ENCODE measurements at regions not wholly inside any gene's neighbourhood (a gene's known extent, or its start where the extent isn't known, plus 50 kb on each side); places are given as distances from the start of the nearest gene placed in this dataset.
"Not testable (repeated sequence)": the region's sequence is repeated elsewhere in the genome, so short reads cannot be mapped to it uniquely, and the experiment has no call there.

DNA sequence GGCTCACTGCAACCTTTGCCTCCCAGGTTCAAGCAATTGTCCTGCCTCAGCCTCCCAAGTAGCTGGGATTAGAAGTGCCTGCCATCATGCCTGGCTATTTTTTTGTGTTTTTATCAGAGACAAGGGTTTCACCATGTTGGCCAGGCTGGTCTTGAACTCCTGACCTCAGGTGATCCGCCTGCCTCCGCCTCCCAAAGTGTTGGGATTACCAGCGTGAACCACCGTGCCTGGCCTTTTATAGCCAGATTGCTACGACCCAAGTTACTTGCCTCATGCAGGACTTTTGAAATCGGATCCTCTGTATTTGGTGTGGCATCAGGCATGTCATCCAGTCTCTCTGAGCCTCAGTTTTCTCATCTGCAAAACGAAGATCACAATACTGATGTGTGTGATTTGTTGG is 115.9 kb upstream of the MYCN start:
- not testable (repeated sequence) for DNase-seq (ENCODE audit: low read depth)

DNA sequence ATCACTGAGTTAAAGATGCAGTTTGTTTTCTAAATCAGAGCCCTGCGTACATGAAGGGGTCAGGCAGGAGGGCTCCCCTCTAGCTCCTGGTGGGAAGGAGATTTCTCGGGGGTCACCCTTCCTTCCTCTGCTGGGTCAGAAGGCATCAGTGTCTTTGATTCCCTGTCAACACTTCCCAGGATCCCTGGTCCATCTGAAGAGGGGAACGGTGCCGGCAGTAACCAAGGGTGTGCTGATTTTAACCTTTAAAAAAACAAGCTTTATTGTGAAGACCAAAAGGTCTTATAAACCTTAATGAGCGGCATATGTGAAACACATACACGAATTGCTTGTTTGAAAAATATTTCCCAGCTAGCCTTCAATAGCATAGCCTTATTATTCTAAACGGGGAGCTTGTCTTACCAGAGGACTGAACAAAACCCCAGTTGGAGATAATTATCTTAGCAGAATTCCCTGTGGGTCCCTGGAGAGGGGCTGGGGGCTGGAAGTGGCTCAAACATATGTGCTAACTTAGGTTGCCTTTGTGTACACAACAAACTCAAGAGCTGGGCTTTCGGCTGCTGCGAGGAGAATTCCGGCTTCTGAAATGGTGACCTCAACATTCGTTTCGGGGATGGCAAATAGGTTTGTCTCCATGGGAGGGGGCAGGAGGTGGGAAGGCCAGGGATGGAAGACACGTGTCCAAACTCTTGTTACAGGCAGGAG is 114.9 kb upstream of the MYCN start:
- no peak for DNase-seq (ENCODE audit: low read depth)

DNA sequence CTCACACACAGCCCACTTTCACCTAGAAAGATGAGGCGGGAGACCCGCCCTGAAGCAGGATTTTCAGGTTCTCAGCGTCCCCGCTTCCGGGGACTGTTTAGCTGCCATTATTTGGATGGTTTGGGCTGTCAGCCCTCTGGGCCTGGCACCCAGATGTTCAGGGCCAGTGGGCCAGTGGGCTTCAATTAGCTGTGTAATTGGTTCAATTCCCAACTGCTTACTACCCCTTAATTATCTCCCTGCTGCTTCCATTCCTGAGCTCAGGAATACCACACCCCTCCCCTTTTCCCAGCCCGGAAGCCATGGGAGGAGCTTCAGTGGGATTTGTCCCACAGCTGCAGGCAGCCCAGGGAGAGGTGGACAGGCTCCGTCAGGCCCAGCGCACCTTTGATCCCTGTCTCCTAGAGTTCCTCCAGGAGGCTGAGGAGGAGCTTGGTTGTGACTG is 114.1 kb upstream of the MYCN start:
- DNase-seq (ENCODE audit: low read depth) = no peak

DNA sequence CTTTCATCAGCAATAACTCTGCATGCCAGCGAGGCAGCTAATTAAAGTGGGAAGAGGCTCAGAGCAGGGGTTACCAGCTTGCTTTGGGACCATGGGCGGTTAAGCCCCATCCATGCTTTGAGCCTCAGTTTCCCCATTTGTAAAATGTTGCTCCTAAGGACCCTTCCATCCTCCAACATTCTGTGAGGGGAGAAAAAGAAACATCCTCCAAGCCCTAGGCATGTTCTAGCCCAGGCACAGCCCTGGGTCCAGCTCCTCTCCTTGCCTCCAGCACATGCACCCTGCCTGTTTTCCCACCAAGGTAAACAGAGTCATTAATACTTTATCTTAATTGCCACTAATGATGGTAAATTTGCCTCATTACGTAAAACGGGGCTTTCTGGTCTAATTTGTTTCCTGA is 113.3 kb upstream of the MYCN start:
- no peak for DNase-seq (ENCODE audit: low read depth)

DNA sequence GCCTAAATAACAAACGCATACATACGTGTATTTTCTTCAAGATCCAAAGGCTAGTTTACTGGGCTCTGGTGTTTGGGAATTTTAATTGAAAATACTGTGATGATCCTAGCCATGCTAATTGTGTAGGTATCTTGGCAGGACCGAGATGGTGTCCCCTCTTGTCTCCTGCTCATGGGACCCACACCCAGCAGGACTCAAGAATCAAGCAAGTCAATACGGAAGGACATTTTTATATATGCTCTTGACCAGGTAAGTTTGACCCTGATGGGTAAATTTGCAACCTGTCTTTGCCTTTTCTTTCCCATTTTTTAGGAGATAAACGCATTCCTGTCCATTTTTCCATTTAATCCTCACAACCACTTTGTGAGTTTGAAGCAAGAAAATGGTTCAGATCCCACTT is 111.8 kb upstream of the MYCN start:
- DNase-seq (ENCODE audit: low read depth) = no peak

DNA sequence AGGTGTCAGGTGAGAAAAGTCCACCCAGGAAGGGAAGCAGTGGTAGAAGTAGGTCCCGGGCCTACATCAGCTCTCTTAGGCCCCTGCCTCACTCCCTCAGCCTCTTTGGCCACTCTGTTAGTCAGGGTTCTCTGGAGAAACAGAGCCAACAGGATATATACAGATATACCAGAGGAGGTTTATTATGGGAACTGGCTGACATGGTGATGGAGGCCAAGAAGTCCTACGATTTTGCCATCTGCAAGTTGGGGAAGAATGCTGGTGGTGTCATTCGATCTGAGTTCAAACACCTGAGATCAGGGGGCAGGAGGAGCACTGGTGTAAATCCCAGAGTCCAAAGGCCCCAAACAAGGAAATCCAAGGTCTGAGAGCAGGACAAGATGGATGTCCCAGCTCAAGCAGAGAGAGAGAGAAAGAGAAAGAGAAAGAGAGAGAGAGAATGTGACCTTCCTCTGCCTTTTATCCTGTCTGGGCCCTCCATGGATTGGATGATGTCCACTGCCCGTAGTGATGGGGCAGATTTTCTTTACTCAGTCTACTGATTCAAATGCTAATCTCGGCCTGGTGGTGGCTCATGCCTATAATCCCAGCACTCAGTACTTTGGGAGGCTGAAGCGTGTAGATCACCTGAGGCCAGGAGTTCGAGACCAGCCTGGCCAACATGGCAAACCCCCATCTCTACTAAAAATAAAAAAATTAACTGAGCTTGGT is 111.1 kb upstream of the MYCN start:
- DNase-seq (ENCODE audit: low read depth) = no peak

DNA sequence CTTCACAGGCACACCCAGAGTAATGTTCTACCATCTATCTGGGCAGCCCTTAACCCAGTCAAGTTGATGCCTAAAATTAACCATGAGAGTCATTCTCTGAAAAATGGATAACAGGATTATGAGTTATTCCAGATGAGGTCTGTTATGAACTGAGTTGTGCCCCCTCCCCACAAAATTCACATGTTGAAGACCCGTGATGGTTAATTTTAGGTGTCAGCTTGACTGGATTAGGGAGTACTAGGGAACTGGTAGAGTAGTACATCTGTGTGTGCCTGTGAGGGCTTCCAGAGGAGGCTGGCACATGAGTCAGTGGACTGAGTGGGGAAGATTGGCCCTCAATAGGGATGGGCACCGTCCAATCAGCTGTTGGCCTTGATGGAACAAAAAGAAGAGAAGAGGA is 110.4 kb upstream of the MYCN start:
- DNase-seq (ENCODE audit: low read depth) = no peak

DNA sequence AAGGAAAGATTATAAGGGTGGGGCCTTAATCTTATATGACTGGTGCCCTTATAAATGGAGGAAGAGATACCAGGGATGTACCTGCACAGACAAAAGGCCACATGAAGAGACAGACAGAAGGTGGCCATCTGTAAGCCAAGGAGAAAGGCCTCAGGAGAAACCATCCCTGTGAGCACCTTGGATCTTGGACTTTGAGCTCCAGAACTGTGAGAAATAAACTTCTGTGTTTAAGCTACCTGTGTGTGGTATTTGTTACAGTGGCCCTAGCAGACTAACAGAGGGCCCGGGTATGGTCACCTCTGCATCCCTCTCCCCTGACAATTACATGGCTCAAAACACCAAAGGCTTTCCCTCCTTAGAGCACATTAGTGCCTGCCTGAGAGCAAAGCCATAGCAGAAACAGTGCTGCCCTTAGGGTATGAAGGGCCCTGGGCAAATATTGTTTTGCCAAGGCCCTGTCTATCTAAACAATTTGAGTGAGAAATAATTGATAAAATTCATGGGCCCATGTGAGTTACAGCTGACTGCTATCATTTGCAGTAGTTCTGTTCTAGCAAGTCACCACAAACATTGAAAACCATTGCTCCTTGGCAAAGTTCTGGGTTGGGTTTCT is 109.3 kb upstream of the MYCN start:
- no peak for DNase-seq (ENCODE audit: low read depth)

DNA sequence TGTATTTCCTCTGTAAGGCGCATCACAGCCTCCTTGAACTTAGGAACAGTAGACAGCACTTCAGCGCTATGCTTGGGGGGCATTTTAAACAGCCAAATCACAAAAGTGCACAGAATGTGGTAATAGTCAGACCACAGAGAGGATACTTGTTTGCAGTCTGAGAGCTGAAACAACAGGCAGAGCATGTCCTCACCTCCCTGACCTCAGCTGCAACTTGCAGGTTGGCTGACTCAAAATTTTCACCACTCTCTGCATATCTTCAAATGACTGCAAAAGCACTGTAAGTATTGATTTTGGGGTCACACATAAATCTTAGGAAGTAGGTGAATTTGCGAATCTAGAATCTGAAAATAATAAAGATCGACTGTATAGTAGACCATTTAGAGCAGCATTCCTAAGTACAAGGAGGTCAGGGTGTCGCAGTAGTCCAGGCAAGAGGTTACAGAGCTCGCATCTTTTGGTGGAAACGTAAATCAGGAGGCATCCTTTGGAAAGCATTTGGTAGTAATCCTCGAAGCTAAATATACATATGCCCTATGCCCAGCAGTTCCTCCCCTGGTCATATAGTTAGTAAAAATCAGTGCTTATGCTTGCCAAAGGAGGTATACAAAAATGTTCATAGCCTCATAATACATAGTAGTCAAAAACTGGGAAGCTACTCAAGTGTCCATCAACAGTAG is 108.2 kb upstream of the MYCN start:
- DNase-seq (ENCODE audit: low read depth) = no peak

DNA sequence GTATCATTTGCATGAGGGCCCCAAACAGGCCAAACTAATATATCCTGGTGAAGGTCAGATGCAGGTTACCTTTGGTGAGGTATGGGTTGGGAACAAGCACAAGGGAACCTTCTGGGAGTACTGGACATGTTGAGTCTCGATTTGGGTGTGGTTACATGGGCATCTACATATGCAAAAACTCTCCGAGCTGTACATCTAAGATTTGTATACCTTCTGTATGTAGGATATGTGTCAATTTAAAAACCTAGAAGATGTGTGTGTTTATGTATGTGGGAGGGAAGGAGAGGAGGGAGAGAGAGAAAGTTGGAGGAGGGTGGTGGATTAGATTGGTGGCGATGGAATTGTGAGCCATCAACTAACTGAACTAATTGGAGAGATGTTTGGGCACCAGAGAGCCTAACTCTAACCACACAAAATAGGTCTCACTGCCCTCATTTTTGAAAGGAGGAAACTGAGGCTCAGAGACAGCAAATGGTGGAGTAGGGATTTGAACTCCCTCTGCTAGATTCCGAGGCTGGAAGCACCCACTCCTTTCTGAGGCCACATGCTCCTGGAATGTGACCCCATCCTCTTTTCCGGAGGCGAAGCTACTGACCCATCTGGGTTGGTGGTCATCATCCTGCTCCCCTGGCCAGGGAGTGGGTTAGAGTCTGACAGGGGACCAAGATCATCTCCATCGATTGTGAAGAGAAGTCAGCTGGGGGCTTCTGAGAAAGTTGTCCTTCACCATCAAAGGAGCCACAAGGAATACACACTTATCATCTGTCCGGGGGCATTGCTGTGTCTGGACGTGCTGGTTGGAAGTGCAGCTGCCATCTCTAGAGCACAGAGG is 107.3 kb upstream of the MYCN start:
- DNase-seq (ENCODE audit: low read depth) = no peak

DNA sequence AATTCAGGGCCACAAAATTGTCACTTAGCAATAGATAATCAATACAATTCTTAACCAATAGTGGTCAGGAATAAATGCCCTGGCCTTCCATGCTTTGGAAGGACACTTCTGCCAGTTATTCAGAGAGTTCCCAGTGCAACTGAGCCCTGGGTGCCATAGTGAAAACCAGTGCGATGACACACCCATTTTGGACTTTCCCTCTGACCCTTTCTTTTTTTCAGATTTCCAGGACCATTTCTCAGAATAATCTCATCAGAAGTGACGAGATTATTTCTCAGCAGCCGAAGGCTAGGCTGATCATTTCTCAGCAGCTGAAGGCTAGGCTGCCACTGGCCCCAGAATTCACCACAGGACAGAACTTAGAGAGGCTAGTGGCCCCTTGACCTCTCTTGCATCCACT is 106.6 kb upstream of the MYCN start:
- no peak for DNase-seq (ENCODE audit: low read depth)

DNA sequence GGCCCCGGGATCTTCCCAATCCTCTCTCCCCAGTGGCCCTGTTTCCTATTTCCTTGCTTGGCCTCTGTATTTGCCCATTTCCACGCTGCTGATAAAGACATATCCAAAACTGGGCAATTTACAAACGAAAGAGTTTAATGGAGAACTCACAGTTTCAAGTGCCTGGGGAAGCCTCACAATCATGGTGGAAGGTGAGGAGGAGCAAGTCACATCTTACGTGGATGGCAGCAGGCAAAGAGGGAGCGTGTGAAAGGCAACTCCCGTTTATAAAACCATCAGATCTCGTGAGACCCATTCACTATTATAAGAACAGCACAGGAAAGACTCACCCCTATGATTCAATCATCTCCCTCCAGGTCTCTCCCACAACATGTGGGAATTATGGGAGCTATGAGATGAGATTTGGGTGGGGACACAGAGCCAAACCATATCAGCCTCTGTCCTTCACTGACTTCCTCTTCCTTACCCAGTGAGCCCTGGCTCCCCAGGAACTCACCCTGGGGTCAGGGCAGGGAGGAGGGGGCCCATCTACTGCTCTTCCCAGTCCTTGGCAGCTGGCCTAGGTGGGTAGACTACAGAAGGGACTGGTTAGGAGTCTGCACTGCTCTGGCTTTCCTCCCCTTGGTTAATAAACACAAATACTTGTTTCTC is 105.8 kb upstream of the MYCN start:
- no peak for DNase-seq (ENCODE audit: low read depth)

DNA sequence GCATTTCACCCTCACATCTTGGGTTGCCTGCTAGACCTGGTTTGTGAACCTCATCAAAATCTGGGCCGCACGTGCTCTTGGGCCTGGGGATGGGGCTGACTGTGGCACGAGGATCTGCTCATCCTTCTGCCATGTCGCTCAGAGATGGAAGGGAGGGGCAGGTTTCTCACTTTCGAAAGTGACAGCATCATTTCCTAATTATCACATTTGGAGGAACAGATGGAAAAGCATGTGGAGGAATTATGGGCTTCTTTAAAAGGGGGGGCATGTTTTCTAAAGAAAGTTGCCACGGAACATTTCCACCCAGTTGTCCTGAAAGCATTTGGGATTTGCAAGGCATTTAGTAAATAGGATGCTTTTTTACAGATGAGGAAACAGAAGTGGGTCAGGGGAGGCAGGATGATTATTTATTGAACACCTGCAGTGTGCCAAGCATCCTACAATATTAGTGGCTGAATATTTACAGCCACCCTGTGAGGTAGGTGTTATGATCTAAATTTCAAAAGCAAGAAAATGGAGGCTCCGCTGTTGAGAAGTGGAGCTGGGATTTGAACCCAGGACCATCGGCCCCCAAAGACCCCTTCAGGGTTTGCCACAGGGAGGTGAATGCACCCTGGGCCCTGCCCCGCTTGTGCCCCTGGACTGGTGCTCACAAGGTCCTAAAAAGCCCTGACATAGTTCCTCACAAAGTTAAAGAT is 104.2 kb upstream of the MYCN start:
- no peak for DNase-seq (ENCODE audit: low read depth)

DNA sequence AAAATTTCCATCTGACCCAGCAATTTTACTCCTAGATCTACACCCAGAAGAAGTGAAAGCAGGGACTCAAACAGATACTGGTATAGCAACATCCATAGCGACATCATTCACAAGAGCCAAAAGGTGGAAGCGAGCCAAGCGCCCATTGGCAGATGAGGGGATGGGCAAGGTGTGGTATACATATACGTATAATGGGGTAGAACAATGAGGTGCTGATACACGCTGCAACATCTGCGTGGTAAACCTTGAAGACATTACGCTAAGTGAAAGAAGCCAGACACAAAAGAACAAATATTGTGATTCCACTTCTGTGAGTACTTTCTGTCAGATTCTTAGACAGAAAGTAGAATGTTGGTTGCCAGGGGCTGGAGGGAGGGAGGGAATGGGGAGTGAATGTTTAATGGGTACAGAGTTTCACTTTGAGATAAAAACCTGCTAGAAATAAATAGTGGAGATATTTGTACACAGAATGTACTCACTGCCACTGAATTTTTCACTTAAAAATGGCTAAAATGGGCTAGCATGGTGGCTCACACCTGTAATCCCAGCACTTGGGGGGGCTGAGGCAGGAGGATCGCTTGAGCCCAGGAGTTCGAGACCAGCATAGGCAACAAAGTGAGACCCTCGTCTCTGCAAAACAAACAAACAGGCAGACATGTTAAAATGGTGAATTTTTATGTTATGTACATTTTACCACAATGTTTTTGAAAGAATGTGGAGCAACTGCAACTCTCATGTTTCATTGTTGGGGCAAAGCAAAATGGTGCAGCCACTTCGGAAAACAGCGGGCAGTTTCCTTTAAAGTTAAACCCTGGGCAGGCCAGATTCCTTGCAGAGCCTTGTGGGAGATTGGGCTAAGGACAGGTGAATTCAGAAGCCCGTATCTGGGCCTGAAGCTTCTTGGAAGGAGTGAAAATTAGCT is 103.4 kb upstream of the MYCN start:
- DNase-seq (ENCODE audit: low read depth) = no peak

DNA sequence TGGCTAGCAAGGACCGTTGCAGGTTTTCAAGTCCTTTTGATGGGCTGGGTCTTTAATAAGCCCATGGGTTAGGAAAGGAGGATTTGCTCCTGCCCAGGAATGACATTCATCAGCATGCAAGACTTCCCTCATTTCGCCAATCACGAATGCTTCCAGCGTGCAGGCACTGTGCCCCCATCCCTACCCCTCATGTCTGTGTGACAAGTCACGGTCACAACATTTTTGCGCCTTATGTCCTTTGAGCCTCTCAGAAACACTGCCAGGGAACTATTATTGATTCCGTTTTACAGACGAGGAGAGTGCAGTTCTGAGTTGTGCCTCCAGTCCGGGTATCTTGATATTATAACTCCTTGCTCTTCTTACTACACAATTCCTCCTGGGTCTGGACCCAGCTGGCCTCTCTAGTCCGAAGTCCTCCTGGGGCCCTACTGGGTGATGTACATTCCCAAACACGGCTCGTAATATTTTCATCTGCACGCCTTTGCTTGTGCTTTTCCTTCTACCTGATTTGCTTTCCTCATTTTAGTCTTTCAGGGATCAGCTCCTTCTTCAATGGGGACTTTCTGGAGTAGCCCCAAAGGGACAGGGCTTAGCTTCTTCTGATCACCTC is 101.8 kb upstream of the MYCN start:
- no peak for DNase-seq (ENCODE audit: low read depth)

DNA sequence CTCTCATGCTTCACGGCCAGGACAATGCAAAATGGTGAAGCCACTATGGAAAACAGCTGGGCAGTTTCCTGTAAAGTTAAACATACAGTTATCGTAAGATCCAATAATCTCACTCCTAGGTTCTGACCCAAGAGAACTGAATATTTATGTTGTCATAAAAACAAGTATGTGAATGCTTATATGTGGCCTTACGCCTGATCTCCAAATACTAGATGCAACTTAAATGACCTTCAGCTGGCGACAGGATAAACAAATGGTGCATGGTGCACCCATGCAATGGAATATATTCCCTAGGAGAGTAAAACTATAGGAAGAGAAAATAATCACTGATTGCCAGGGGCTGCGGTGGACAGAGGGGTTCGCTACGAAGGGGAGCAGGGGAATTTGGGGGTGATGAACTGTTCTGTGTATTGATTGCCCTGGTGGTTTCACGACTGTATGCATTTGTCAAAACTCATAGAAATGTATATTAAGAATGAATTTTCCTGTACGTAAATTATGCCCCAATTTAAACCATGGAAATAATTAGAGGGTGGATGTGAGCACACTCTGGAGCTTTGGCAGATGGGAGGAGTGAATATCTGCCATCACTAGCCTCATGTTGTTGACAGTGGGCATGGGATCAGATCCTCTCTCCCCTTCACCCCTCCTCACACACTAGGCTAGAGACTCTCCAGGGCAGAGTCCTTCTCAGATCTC is 100.8 kb upstream of the MYCN start:
- DNase-seq (ENCODE audit: low read depth) = no peak

DNA sequence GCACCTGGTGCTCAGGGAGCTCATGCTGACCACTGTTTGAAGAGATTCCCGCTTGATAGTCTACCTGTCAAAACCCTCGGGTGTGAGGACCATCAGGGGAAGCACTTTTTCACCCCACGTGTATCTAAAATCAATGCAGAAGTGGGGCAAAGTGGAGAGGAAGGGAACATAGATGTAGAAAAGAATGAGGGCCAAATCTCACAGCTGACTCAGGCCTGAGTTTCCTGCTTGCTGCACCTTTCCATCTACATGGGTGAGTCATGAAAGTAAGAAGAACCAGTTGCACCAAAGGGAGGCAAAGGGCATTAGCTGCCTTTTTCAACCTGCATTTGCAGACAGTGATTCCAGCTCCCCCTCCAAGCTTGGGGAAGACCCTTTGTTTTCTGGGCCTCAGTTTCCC is 100.2 kb upstream of the MYCN start:
- DNase-seq (ENCODE audit: low read depth) = no peak

DNA sequence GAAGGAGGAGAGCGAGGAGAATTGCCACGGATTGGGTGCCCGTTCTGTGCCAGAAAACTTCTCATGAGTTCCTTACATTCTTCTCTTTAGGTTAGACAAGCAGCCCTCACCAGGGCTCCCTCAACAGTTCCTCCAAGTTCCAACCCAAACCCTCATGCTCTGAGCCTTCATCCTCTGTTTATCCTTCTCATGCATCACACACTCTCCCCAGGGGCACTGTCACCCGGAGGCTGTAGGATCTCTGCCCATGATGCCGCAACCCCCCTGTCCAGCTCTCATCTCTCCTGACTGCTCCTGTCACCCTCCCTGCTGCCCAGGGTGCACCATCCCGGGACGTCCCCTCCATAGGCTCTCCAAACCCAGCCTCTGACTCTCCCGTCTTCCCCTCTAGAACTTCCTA is 99.4 kb upstream of the MYCN start:
- DNase-seq (ENCODE audit: low read depth) = no peak
